ENCODE measurements at regions not wholly inside any gene's neighbourhood (a gene's known extent, or its start where the extent isn't known, plus 50 kb on each side); places are given as distances from the start of the nearest gene placed in this dataset.
A peak's percentile ranks its signal among the peaks of the same experiment; 100 is the strongest.
"Not testable (repeated sequence)": the region's sequence is repeated elsewhere in the genome, so short reads cannot be mapped to it uniquely, and the experiment has no call there.

GRCh38 chrX:65195621-65196020 is 219.4 kb upstream of the ZC4H2 start (continued):
- TF ChIP-seq REST (IDR thresholded peaks at IDR 0.05; ENCODE audit: unreplicated experiment) (no peak), NANOG (IDR thresholded peaks at IDR 0.05; ENCODE audit: borderline replicate concordance) (no peak)

- Mint-ChIP-seq H3K27me3 (ENCODE audit: insufficient read depth, low read depth, poor library complexity) (peaks cover 3% of the 10 kb centered on the region), H3K4me1 (peaks cover 34% of the 10 kb centered on the region; the same call in 2 of the 3 replicates), H3K36me3 (ENCODE audit: low read depth) (no peaks in the 10 kb centered on the region), H3K4me3 (no peak overlapping the region), H3K9me3 (no peaks in the 10 kb centered on the region; the same call in 2 of the 3 replicates), H3K27ac (no peak overlapping the region)
- no peaks in the 10 kb centered on the region for H3K79me2 ChIP-seq (replicated peaks; ENCODE audit: insufficient read depth)
- ATAC-seq (no peak), DNase-seq (ENCODE audit: low spot score) (no peak)
- no peaks in the 10 kb centered on the region for H3K9me2 ChIP-seq (ENCODE audit: insufficient read depth)
- H4K20me1 ChIP-seq (replicated peaks; ENCODE audit: insufficient read depth) = no peaks in the 10 kb centered on the region
- TF ChIP-seq REST (IDR thresholded peaks at IDR 0.05; ENCODE audit: unreplicated experiment) = peak; percentile 16
- TF ChIP-seq EZH2 (IDR thresholded peaks at IDR 0.05; ENCODE audit: low read depth, unreplicated experiment) = no peak
- H2AFZ ChIP-seq = no peak overlapping the region
- no peak overlapping the region for H3K27ac ChIP-seq (ENCODE audit: low read depth)
- H3K4me1 ChIP-seq (ENCODE audit: insufficient read depth) = peaks cover 19% of the 10 kb centered on the region
- H3K4me2 ChIP-seq = no peak overlapping the region
- H3K36me3 ChIP-seq (ENCODE audit: insufficient read depth) = no peaks in the 10 kb centered on the region
- no peak overlapping the region for H3K4me3 ChIP-seq
- H3K27me3 ChIP-seq (ENCODE audit: insufficient read depth) = no peaks in the 10 kb centered on the region
- no peaks in the 10 kb centered on the region for H3F3A ChIP-seq (replicated peaks; ENCODE audit: low read depth)
Measured at GRCh38 chrX:65194547-65194946, 218.3 kb upstream of the ZC4H2 start.

GRCh38 chrX:65163325-65163724 is 187.1 kb upstream of the ZC4H2 start:
- H3K4me1 ChIP-seq (ENCODE audit: insufficient read depth); H4K20me1 ChIP-seq (replicated peaks; ENCODE audit: insufficient read depth); DNase-seq (ENCODE audit: low spot score); H3K79me2 ChIP-seq (replicated peaks; ENCODE audit: insufficient read depth); H3F3A ChIP-seq (replicated peaks; ENCODE audit: low read depth); H3K4me3 ChIP-seq; H3K27me3 Mint-ChIP-seq (ENCODE audit: insufficient read depth, low read depth, poor library complexity); H3K27ac Mint-ChIP-seq; H3K4me2 ChIP-seq; H3K27me3 ChIP-seq (ENCODE audit: insufficient read depth); H2AFZ ChIP-seq; H3K4me1 Mint-ChIP-seq; H3K9me2 ChIP-seq (ENCODE audit: insufficient read depth); H3K36me3 ChIP-seq (ENCODE audit: insufficient read depth); ATAC-seq; H3K27ac ChIP-seq (ENCODE audit: low read depth); H3K4me3 Mint-ChIP-seq: not testable (repeated sequence)
- peaks cover 34% of the 10 kb centered on the region; the same call in 2 of the 3 replicates for H3K36me3 Mint-ChIP-seq (ENCODE audit: low read depth)
- peaks cover 70% of the 10 kb centered on the region for H3K9me3 Mint-ChIP-seq
